Stimulated activated CD4-positive, alpha-beta T cell treated with anti-CD3 and anti-CD28 coated beads, Interleukin-15, amount 100 ng/mL, for 48 hours (primary cell): ENCODE measurements at regions not wholly inside any gene's neighbourhood (a gene's known extent, or its start where the extent isn't known, plus 50 kb on each side); places are given as distances from the start of the nearest gene placed in this dataset.
"Not testable (repeated sequence)": the region's sequence is repeated elsewhere in the genome, so short reads cannot be mapped to it uniquely, and the experiment has no call there.

Source experiments
- DNase-seq, 2 donors: peaks; one replicate each; pipeline ENCODE4 v3.0.0-alpha.2; 2020; ENCODE audit warnings: low read depth in 2 of 2

DNA sequence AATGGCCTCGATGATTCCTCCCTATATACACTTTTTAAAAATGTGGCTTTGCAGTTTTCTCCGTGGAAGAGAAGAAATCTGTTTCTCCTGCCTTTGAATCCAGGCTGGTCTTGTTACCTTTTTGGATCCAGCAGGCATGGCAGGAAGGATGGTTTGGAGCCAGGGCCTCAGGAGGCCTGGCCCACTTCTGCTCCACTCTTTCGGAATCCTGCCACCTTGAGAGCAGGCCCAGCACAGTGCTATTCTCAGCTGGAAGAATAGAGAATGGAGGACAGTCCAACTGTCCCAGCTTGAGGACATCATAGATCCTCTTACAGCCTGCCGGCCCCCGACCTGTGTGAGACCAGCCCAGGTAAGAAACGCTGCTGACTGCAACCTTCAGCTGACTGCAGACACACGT lies 421.5 kb downstream of the FUT8 start:
- DNase-seq: no peak

DNA sequence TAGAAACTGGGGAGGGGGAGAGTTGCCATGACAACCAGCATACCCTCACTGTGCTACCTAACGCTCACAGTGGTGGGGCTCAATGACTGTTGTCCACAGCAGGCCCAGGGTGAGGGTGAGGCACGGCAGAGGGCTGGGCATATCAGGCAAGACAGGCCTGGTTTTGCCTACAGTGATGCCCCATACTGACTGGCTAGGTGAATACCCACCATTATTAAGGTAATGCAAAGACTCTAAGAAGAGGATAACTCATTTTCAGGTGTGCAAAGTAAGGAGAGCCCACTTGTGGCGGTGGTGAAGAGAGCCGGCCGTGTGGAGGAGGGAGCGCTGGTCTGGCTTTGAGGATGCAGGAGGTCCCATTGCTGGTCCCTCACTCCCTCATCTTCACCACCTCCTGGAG lies 422.3 kb downstream of the FUT8 start:
- DNase-seq: no peak

DNA sequence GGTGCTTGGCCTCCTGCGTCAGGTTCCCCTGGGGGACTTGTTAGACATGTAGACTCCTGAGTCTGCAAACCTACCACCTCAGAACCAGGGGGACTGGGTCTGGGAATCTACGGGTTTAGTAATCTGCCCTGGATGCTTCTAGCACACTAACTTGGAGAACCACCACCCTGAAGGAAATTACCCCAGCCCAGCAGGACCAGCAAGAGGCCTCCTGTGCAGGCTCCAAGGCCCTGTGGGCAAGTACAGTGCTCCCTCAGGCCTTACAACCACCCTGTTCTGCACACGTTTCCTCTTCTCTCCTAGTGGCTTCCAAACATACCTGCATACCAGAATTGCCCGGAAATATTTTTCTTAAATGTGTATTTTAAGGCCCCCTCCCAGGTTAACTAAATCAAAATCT lies 423.0 kb downstream of the FUT8 start:
- no peak for DNase-seq

DNA sequence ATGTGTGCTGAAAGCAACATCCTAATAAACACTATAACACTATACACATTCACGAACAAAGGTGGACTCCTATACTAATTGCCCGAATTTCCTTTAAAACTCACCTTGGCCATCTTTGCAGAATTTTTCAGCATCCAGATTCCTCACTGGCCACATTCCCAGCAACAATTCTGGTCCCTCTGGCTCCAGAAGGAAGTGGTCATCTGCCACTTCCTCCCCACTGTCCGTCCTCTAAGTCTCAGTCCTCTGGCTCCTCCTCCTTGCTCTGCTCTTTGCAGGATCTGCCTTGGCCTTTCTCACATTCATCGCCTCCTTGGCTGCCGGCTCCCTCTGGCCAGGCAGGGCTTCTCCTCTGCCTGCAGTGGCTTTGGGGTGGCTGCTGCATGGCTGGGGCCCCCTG lies 426.0 kb downstream of the FUT8 start:
- DNase-seq: no peak

DNA sequence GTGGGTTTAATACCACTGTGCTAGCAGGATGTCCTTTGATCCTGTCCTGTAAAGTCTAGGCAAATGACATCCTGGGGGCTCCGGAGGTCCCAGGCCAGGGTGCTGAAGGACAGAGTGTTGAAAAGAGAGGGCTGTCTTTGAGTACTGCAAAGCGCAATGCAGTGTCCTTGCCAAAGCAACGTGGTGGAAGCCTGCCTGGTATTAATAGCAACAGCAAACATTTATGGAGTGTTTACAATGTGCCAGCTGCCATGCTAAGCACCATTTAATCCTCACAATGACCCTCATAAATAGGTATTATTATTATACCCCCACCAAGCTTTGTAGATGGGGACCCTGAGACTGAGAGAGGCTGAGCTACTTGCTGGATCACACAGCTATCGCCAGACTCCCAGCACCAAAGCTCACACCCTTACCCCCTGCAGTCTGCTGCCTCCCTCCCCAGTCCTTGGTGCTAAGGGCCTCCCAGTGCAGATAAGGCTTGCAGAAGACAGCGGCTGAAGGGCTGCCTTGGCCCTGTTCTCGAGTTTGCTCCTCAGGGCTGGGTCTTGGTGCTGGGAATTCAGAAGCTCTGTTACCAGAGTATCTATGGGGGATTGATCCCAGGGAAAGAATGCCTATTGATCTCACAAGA lies 427.7 kb downstream of the FUT8 start:
- no peak for DNase-seq

DNA sequence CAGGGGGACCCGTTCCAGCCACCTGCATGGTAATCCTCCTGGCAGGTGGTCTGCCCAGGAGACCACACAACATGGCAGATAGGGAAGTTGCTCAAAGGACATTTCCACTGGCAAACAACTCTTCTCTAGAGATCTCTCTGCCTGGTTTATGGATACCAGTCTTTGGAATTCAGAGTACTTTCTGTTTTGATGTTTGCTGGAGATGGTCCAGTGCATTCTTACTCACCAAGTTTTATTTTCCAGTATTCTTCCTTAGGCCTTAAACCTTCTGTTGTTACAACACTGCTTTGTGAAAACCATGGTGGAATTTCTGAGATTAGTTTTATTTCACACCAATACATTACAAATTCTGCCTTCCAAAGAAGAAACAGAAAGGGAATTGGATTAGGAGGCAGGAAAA lies 428.3 kb downstream of the FUT8 start:
- no peak for DNase-seq

DNA sequence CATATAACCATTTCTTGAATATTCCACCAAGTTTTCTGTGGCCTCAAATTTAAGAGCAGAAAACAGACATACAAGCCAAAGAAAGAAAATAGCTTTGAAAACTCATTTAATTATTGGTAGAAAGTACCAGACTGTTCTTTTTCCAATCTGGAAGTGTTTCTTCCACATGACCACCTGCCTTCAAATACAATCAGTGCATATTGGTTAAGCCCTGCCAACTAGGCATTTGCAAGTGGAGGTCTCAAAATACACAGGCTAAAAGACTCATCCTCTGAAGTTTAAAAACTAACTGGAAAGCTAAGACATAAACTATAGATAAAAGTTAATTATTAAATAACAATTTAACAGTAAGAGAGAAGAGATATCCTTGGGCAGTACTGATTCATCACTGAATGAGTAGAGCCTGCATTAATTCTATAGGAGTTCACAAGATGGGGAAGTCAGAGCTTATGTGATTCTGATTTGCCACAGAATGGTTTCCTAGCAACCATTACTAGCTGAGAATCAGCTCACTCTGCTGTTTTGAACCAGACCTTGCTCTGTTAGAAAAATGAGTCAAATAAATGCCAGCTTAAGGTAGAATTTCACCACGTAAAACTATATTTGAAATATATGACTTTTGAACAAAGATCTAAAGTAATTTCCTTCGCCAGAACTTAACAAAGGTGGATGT lies 433.8 kb downstream of the FUT8 start:
- no peak for DNase-seq

DNA sequence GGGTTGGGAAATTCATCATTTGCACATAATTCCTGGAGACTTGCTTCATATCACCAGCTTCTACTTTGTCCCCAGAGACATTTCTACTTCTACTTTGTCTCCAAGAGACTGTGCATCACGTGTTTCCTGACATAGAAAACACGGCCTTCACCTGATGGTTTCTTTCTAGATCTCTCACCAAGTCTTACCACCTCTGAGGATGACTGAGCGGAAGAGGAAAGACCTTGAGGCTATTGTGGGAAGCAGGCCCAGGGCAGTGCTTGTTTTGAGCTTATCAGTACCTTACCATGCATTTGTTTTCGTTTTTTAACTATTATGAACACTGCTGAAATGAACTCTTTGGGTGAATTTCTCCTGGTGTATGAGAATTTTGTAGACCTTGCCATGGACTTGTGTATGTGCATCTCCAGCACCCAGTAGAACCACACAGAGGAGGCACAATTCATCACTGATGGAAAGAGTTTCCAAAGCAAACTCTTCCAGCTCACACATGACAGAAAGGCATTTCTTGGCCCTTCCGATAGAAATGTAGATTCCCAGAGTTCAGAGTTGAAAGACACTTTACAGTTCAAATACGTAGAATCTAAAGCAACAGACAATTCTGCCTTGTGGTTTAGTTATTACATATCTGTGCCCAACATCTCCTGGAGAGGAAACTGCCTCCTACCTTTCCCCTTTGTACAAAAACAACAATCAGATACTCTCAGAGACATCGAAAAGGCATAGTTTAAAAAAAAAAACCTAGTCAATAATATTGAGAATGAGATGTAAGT lies 434.7 kb downstream of the FUT8 start:
- DNase-seq: peak; percentile 33 to 52

DNA sequence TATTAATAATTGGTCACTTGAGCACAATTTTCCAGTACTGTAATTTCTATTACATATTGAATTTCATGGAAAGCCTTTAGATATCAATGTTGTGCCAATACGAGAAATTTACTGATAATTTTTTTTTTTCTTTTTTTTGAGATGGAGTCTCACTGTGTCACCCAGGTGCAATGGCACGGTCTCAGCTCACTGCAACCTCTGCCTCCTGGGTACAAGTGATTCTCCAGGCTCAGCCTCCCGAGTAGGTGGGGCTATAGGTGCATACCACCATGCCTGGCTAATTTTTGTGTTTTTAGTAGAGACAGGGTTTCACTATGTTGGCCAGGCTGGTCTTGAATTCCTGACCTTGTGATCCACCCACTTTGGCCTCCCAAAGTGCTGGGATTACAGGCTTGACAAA lies 435.4 kb downstream of the FUT8 start:
- not testable (repeated sequence) for DNase-seq

DNA sequence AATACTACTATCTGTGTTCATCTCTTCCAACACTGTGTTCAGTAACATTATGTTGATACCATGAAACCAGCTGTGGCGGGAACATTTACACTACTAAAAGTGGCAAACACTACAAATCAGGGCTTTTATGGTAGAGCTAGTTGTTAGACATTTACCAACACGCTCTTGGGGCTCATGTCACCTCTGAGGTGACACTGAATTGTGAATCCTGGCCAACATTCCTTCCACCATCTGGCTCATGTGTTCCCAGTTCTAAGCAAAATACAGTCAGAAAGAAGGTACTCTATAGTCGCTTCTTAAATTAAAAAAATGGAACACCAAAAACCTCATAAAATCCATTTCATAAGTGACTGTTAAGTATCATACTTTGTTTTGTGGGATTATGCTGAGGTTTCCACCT lies 436.6 kb downstream of the FUT8 start:
- no peak for DNase-seq

DNA sequence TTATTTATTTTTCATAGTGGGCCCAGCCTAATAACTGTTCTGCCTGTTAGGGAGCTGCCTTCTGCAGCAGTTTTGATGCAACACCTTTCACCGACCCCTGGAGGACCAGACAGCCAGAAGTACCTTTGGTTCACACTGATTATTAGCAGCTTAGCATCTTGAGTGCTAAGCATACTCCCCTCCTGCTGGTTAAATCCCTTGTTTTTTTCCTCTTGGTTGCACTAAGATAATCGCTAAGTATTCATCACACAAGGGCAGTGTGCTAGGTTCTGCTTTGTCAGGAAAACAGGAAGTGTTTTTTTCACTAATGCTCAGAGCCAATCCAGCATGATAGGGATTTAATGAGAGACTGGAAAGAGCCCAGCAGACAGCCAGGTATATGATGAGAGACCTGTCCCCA lies 437.0 kb downstream of the FUT8 start:
- no peak for DNase-seq

DNA sequence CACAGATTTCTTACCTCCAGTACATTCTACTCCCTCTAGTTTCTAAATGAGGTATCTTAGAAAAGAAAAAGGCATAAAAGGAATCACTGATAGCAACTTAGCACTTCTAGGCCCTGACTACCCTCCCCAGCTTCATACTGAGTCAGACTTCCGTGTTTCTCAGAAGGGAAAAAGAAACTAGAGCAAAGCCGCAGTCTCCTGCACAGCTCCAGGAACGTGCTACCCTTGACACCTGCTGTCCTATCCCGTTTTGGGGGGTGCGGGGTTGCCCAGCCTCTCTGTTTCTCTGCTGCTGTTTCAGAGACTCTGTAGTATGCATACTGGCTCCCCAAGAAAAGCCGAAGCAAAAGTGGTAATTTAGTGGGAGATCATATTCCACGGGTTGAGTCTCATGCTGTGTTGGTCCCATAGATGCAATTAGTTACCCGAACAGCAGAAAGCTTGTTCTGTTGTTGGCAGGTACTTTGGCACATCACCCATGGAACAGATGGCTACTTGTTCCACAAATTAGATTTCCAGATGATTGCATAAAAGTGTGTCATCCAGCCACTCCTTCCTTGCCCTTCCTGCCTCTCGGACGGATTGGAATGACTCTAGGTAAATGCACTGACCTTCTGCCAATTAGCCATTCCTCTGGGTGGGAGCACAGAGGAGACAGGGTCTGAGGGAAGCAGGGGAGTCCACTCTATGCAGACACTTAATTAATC lies 438.1 kb downstream of the FUT8 start:
- peak; percentile 20 to 46 for DNase-seq

DNA sequence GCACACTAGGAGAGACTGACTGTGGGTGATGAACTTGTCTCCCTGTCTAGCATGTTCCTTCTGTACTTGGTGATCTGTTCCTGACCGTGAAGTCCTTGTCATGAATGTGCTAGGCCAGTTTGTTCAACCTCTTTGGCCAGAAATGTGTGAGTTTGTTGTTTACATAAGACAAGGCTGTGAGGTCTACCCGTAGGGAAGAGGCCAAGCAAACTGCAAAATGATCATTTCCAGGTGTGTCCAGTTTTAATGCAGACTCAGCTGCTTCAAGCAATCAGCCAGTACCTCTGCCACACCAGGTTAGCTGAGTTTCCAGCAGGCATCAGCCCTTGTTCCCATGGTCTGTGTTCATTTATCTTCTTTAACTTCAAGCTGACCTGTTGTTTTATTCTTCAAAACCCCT lies 440.2 kb downstream of the FUT8 start:
- no peak for DNase-seq

DNA sequence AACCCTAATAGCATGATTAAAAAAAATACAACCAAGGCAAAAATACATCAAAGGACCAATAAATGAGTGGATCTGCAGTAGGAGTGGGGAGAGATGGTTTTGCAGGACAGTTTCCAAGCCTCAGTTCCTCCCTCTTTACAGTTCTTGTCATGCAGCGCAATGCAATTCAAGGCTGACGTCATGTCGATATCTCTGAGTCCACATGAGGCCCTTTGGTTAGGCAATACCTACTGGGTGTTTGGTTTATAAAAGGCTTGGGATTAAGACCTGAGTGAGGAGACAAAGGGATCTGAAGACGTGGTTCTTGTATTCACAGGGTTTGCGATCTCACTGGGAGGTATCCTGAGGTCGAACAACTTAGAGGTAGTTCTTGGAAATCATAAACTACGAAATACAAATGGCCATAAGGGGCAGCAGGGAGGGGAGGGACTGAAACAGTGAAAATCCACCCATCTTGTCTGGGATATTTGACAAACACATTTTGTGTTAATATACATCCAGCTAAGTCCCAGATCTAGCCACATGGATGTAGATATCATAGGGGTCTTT lies 441.0 kb downstream of the FUT8 start:
- DNase-seq: no peak

DNA sequence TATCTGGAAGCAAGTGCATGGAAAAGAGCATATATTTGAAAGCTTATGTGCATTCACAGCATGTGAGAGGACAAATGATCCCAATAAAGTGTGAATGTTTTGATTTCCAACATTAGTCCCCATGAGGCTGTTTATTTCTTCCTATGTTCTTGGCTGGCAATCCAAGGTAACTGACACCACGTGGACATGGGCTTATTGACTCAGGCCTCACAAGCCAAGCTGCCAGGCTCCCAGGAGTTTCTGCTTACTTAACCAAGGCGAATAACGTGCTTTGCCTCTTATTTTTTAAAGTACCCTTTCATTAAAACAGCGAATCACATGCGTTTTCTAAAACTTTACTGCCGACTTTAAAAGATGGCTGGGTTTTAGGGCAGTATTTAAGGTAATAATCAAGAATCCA lies 441.7 kb downstream of the FUT8 start:
- no peak for DNase-seq

DNA sequence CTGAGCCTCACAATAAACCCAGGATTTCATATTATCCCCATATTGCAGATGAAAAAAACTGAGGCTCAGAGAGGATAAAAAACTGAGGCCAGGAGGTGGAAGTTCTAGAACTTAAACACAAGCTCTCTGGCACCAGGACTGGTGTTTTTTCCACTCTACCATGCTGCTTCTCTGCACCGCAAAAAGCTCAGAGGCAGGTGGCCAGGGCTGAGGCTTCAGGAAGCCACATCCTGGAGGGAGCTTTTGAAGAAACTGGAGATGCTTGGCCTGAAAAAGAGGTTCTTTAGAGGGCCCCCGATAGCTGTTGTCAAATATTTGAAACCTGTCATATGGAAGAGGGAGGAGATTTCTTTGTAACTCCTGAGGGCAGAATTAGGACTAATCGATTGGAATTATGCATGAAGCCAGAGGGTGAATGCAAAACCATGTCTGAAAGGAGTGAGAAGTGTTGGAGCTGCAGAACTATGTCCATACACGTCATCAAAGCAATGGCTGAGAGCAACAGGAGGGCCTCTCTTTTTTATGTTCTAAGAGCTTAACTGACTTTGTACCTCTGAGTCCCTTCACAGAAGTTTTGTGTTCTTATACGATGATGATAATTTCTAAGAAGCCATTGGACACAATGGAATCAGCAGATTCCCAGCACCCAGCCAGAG lies 448.6 kb downstream of the FUT8 start:
- no peak for DNase-seq

DNA sequence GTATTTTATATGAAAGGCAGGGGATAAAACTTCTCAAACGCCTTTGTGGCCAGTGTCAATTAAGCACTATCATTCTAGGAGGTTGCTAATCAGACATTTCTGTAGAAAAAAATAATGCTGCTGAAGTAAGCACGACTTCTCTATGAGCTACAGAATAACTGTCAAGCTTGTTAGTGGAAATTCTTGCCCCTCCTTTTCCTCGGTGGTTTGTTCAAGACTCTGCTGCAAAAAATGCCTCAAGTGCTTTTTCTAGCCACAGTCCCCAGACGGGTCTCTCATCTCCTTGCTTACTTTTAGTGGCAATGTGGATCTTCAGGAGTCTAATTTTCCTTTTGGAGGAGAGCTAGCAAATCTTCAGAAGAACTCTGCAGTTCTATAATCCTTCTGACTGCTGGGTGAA lies 452.0 kb downstream of the FUT8 start:
- no peak for DNase-seq

DNA sequence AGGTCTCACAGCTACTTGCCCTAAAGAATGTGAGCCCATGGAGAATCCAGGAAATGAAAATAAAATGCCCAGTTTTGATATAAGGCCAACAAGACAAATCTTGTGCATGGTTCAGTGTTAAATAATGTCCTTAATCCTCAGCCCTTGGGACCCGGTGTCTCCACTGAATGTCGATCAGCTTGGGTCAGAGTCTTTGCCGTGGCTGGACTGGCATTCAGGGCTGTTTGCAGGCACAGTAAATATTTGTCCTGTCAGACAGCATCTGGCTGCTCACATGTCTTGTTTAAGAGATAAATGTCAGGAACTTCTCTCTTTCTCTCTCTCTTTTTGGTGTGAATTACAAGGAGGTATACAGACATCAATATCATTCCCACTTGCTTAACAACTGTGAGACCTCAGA lies 452.5 kb downstream of the FUT8 start:
- DNase-seq: no peak

DNA sequence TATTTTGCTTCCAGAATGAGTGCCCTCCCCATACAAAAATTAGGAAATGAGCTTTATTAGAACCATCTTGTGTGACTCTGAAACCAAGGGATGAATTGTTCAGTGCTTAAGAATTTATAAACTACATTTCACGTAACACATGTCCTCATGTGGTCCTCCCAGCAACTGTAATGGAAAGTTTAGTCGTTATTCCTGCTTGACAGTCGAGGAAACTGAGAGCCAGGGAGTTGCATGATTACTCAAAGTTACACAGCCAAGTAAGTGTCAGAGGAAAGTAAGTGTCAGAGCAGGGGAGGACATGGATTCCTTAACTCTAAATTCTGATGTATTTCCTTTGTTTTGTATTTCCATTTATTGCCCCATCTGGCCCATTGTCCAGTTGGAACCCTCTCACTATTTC lies 453.9 kb downstream of the FUT8 start:
- DNase-seq: no peak

DNA sequence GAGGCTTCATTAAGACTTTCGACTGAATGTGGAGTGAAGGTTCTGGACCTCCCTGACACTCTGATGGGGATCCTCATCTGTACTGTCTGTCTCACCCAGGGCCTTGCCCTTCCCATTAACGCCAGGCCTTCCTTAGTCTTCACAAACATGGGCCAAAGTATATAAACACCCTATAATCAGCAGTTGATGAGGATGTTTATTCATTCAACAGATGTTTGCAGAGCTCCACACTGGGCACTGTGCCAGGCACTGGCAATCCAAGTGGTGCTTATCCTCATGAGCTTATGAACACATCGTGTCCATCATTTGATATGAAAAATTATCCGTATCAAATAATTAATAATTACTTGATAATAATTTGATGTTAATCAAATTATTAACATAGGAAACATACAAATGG lies 454.4 kb downstream of the FUT8 start:
- DNase-seq: no peak

DNA sequence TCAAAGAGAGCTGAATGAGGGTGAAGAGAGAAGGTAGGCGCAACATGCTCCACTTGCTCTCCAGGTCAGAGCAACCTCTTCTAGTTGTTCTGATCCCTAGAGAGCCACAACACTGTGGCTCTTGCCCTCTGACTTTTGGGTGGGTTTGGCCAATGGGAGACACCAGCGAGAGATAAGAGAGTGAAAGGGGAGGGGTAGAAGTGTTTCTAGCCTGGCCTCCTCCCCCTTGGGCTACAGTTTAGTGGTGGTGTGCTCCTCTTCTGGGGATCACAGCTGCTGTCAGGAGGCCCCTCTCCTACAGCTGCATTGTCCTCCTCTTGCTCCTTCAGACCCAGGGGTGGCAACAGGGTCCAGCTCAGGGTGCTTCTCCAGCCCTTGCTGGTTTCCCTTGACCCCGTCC lies 454.8 kb downstream of the FUT8 start:
- no peak for DNase-seq

DNA sequence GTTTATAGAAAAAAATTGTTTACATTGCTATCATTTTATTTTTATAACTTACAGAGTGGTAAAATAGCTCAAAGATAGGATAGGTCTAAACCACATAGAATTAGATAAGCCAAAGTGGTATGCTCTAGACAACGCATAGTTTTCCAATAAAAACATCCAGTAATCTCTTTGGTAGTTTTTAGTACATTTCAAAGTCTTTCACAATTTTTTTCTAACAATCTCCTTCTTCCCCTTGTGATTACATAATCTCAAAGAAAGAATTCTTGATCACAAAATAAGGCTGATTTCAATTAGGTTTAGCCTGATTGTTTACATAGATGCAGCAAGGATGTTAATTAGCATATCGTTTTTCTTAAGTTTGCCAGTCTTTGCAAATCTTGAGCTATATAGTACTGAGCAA lies 460.0 kb downstream of the FUT8 start:
- no peak for DNase-seq
